K562 (cell line): ENCODE measurements at regions not wholly inside any gene's neighbourhood (a gene's known extent, or its start where the extent isn't known, plus 50 kb on each side); places are given as distances from the start of the nearest gene placed in this dataset.

Source experiments
- FOXO4 ChIP-seq: fragments of 450-650 bp; formaldehyde crosslinking; IDR thresholded peaks from 2 replicates; pipeline ENCODE4 v1.4.0; 2020; ENCODE audit warnings: mild to moderate bottlenecking, moderate library complexity
- GATA2 ChIP-seq: sonication (generic); formaldehyde crosslinking; IDR thresholded peaks from 2 replicates; pipeline ENCODE4 v1.4.0; 2020; ENCODE audit warnings: mild to moderate bottlenecking, missing genetic modification reagents
- KDM2B ChIP-seq: fragments of 250-450 bp; sonication (Bioruptor Pico); IDR thresholded peaks from 2 replicates; pipeline ENCODE4 v1.8.0; 2021; ENCODE audit warnings: mild to moderate bottlenecking, moderate library complexity
- MCM2 ChIP-seq: fragments of 450-650 bp; IDR thresholded peaks from 2 replicates; pipeline ENCODE4 v1.6.1; 2017; ENCODE audit warnings: low read depth, mild to moderate bottlenecking
- POU5F1 ChIP-seq: fragments of 150-350 bp; IDR thresholded peaks from 2 replicates; pipeline ENCODE4 v1.6.1; 2014; ENCODE audit warnings: borderline replicate concordance, low read length, low read depth, mild to moderate bottlenecking; ENCODE audit not compliant: partially characterized antibody
- RFX7 ChIP-seq: fragments of 250-450 bp; sonication (Bioruptor Pico); IDR thresholded peaks from 2 replicates; pipeline ENCODE4 v1.5.1; 2021; ENCODE audit warnings: mild to moderate bottlenecking
- SRF ChIP-seq, 2 experiments: fragments of 250-450, 450-650 bp in 1 of 2; sonication (Bioruptor Pico) in 1 of 2; sonication (generic) in 1 of 2; formaldehyde crosslinking; IDR thresholded peaks; 2 replicates each; pipeline versions ENCODE4 v1.5.0 to v1.5.1; 2020 to 2022; ENCODE audit warnings: mild to moderate bottlenecking in 1 of 2, missing genetic modification reagents in 1 of 2
- TCF7 ChIP-seq: sonication (generic); IDR thresholded peaks from 2 replicates; pipeline ENCODE4 v1.6.1; 2016; ENCODE audit warnings: antibody characterized with exemption, borderline replicate concordance
- TEAD2 ChIP-seq: fragments of 450-650 bp; IDR thresholded peaks from 2 replicates; pipeline ENCODE4 v1.6.1; 2016; ENCODE audit warnings: missing genetic modification characterization, control low read depth, missing compliant biosample characterization
- U2AF1 ChIP-seq: fragments of 200-400 bp; formaldehyde crosslinking; optimal IDR thresholded peaks from 2 replicates; pipeline ENCODE3; 2017; ENCODE audit warnings: mild to moderate bottlenecking, low read depth, low read length, moderate library complexity
- ZBTB17 ChIP-seq: fragments of 450-650 bp; formaldehyde crosslinking; IDR thresholded peaks from 2 replicates; pipeline ENCODE4 v1.4.0; 2020; ENCODE audit warnings: mild to moderate bottlenecking
- ZSCAN29 ChIP-seq: fragments of 450-650 bp; IDR thresholded peaks from 2 replicates; pipeline ENCODE4 v1.6.1; 2017

GRCh38 chr10:124324856-124325632 is 93.7 kb downstream of the OAT start (continued):
- no peak for TF ChIP-seq FOXO4 (CRISPR knock-in tag)
- no peak for TF ChIP-seq ZSCAN29
- TF ChIP-seq TCF7 = no peak
- no peak for TF ChIP-seq MCM2
- TF ChIP-seq GATA2 (CRISPR knock-in tag) = no peak
- no peak for TF ChIP-seq KDM2B (CRISPR knock-in tag)
- TF ChIP-seq TEAD2 = no peak
- no peak for TF ChIP-seq RFX7 (CRISPR knock-in tag)
- TF ChIP-seq SRF (CRISPR knock-in tag; IDR thresholded peaks at IDR 0.05) = no peak
- TF ChIP-seq U2AF1 = no peak
- TF ChIP-seq POU5F1 = no peak
- TF ChIP-seq ZBTB17 = no peak
- TF ChIP-seq, all 486 proteins: peak for 0
